Astrocyte (in vitro differentiated cells and primary cell): ENCODE measurements at regions not wholly inside any gene's neighbourhood (a gene's known extent, or its start where the extent isn't known, plus 50 kb on each side); places are given as distances from the start of the nearest gene placed in this dataset.

Source experiments
- DNase-seq: peaks from one replicate; pipeline ENCODE4 v3.0.0-alpha.2; 2010; ENCODE audit warnings: low read depth
- FAIRE-seq: peaks from 2 replicates; lab custom pipeline; 2011; peaks lifted over from hg19 to GRCh38; lab: Jason Lieb, UNC
- H2AFZ ChIP-seq: 2 replicates; pipeline ENCODE4 v1.6.0; 2012; ENCODE audit warnings: low read depth, low read length, inconsistent platforms
- H3K27ac ChIP-seq: 2 replicates; pipeline ENCODE4 v1.5.1; 2011; ENCODE audit warnings: low read depth, low read length, inconsistent platforms
- H3K27me3 ChIP-seq: 2 replicates; pipeline ENCODE4 v1.6.0; 2011; ENCODE audit warnings: low read length, inconsistent platforms; ENCODE audit not compliant: insufficient read depth
- H3K36me3 ChIP-seq: 2 replicates; pipeline ENCODE4 v1.5.1; 2011; ENCODE audit warnings: low read length, inconsistent platforms; ENCODE audit not compliant: insufficient read depth
- H3K4me1 ChIP-seq: 2 replicates; pipeline ENCODE4 v1.5.1; 2011; ENCODE audit warnings: low read length, inconsistent platforms; ENCODE audit not compliant: insufficient read depth
- H3K4me2 ChIP-seq: 2 replicates; pipeline ENCODE4 v1.6.0; 2012; ENCODE audit warnings: low read length, inconsistent platforms
- H3K4me3 ChIP-seq: 2 replicates; pipeline ENCODE4 v1.5.1; 2011; ENCODE audit warnings: low read depth, mild to moderate bottlenecking, low read length, inconsistent platforms; ENCODE audit not compliant: insufficient read depth
- H3K79me2 ChIP-seq: 2 replicates; pipeline ENCODE4 v1.6.0; 2012; ENCODE audit warnings: mild to moderate bottlenecking, low read length, inconsistent platforms; ENCODE audit not compliant: insufficient read depth
- H3K9ac ChIP-seq: 2 replicates; pipeline ENCODE4 v1.6.0; 2012; ENCODE audit warnings: mild to moderate bottlenecking, low read length, inconsistent platforms
- H3K9me3 ChIP-seq: 2 replicates; pipeline ENCODE4 v1.5.1; 2012; ENCODE audit warnings: low read depth, mild to moderate bottlenecking, low read length, inconsistent platforms; ENCODE audit not compliant: insufficient read depth
- H4K20me1 ChIP-seq: 2 replicates; pipeline ENCODE4 v1.6.0; 2012; ENCODE audit warnings: low read length, inconsistent platforms; ENCODE audit not compliant: insufficient read depth
- H3K27ac Mint-ChIP-seq: one replicate; pipeline ENCODE4 v1.8.0; 2021; ENCODE audit warnings: mild to moderate bottlenecking, mixed read lengths; ENCODE audit not compliant: unreplicated experiment
- H3K27me3 Mint-ChIP-seq: one replicate; pipeline ENCODE4 v1.8.0; 2021; ENCODE audit warnings: low read depth, mixed read lengths; ENCODE audit not compliant: unreplicated experiment
- H3K36me3 Mint-ChIP-seq: one replicate; pipeline ENCODE4 v1.8.0; 2021; ENCODE audit warnings: low read depth, mixed read lengths; ENCODE audit not compliant: unreplicated experiment
- H3K4me1 Mint-ChIP-seq: one replicate; pipeline ENCODE4 v1.8.0; 2021; ENCODE audit warnings: low read depth, mixed read lengths; ENCODE audit not compliant: unreplicated experiment
- H3K4me3 Mint-ChIP-seq: one replicate; pipeline ENCODE4 v1.8.0; 2021; ENCODE audit warnings: mild to moderate bottlenecking, moderate library complexity, mixed read lengths; ENCODE audit not compliant: unreplicated experiment
- H3K9me3 Mint-ChIP-seq: one replicate; pipeline ENCODE4 v1.8.0; 2021; ENCODE audit warnings: mild to moderate bottlenecking, mixed read lengths; ENCODE audit not compliant: unreplicated experiment
- CTCF ChIP-seq: IDR thresholded peaks from 2 replicates; pipeline ENCODE4 v1.5.1; 2011; ENCODE audit warnings: low read depth, mild to moderate bottlenecking, inconsistent platforms, low read length, moderate library complexity; ENCODE audit not compliant: insufficient read depth
- EZH2 ChIP-seq: IDR thresholded peaks from 2 replicates; pipeline ENCODE4 v1.6.1; 2012; ENCODE audit warnings: mild to moderate bottlenecking, low read length, inconsistent platforms; ENCODE audit not compliant: insufficient read depth

DNA sequence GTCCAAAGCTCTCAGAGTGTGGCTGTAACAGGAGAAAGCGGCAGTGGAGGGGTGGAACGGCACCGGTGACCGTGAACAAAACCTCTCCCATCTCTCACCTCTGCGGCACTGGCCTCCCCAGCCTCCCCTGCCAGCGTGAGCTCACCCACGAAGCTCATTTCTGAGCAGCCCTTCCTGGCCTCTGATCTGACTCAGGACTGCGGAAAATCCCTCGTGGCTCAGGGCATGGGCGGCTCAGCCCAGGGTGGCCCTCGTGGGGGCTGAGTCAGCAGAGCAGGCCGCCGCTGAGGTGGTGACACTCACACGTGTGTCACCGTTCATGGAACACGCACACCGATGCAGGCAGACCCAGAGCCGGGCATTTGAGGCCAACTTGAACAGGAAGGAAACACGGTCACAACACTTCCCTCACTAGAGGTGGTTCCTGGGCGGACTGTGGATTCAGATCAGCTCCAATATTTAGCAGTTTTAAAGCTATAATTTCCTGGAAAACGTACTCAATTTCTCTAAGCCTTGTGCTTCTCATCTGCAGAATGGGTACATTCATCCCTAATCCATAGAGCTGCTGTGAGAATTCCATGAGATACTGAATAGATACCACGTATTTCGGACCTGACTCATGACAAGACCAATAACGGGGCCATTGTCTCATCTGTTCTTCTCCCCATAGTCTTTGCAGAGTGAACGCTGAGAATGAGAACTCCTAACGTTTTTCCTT lies 115.0 kb upstream of the TMPRSS2 start:
- no peak overlapping the region for H3K27ac Mint-ChIP-seq
- peaks cover 33% of the 10 kb centered on the region for H3K27me3 Mint-ChIP-seq
- no peaks in the 10 kb centered on the region for H3K36me3 ChIP-seq
- peak overlapping the region; percentile 5 for H2AFZ ChIP-seq
- peaks cover 6% of the 10 kb centered on the region for H3K4me1 ChIP-seq
- H3K9me3 Mint-ChIP-seq = no peaks in the 10 kb centered on the region
- H3K4me1 Mint-ChIP-seq = no peaks in the 10 kb centered on the region
- no peak overlapping the region for H3K27ac ChIP-seq
- DNase-seq (peak; percentile 49), FAIRE-seq (no peak)
- no peak overlapping the region for H3K4me3 Mint-ChIP-seq
- H3K4me2 ChIP-seq = no peak overlapping the region
- no peaks in the 10 kb centered on the region for H3K9me3 ChIP-seq
- no peaks in the 10 kb centered on the region for H3K27me3 ChIP-seq
- no peaks in the 10 kb centered on the region for H4K20me1 ChIP-seq
- H3K36me3 Mint-ChIP-seq = no peaks in the 10 kb centered on the region
- TF ChIP-seq CTCF = no peak
- no peak for TF ChIP-seq EZH2
- no peak overlapping the region for H3K4me3 ChIP-seq
- peak overlapping the region; percentile 24 for H3K9ac ChIP-seq
- H3K79me2 ChIP-seq = no peaks in the 10 kb centered on the region

DNA sequence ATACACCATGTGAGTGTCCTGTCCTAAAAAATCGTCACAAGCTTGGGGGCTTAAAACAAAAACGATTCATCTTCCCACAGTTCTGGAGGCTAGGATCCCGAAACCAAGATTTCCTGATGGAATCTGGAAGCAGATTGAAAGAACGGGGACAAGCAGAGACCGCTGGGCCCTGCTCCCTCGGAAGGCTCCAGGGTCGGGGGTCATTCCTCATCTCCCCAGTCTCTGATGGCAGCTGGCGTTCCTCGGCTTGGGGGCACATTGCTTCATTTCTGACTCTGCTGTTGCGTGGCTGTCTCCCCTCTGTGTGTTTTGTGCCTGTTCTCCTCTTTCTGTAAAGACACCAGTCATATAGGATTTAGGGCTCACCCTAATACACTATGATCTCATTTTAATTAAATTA lies 114.2 kb upstream of the TMPRSS2 start:
- no peak for TF ChIP-seq EZH2
- TF ChIP-seq CTCF = no peak
- H3K27me3 Mint-ChIP-seq = peaks cover 33% of the 10 kb centered on the region

DNA sequence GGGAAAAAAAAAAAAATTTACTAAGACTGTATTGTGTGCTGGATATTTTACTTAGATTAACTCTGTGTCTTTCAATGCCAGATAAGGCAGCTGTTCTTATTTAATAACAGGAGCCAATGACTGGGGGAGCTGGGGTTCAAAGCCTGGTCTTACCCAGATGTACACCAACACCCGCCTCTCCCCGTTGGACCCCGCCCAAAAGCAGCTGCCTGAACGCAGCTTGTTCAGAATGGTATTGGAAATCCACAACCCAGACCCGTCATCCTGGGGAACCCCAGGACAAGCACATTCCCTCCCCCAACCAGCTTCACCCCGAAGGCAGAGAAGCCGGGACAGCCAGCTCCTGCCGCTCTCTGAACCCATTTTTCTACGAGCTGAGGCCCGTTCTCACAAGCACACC lies 113.6 kb upstream of the TMPRSS2 start:
- no peak overlapping the region for H3K4me3 Mint-ChIP-seq
- H3K4me1 Mint-ChIP-seq = peaks cover under 1% of the 10 kb centered on the region
- DNase-seq = no peak
- H3K79me2 ChIP-seq = no peaks in the 10 kb centered on the region
- peaks cover 28% of the 10 kb centered on the region for H3K27me3 Mint-ChIP-seq
- FAIRE-seq = no peak
- H3K36me3 Mint-ChIP-seq = no peaks in the 10 kb centered on the region
- TF ChIP-seq CTCF (no peak), EZH2 (no peak)
- H3K27ac Mint-ChIP-seq = no peak overlapping the region
- H3K27ac ChIP-seq = no peak overlapping the region
- no peak overlapping the region for H3K4me2 ChIP-seq
- peaks cover 13% of the 10 kb centered on the region for H3K4me1 ChIP-seq
- no peak overlapping the region for H3K4me3 ChIP-seq
- H3K9ac ChIP-seq = no peak overlapping the region
- H3K9me3 ChIP-seq = no peaks in the 10 kb centered on the region
- H2AFZ ChIP-seq = no peak overlapping the region
- H3K36me3 ChIP-seq = no peaks in the 10 kb centered on the region
- no peaks in the 10 kb centered on the region for H3K9me3 Mint-ChIP-seq
- H3K27me3 ChIP-seq = no peaks in the 10 kb centered on the region
- no peaks in the 10 kb centered on the region for H4K20me1 ChIP-seq

More for the DNA sequence above, 114.2 kb upstream of the TMPRSS2 start:
- no peaks in the 10 kb centered on the region for H3K36me3 Mint-ChIP-seq
- H3K27me3 ChIP-seq = no peaks in the 10 kb centered on the region
- H4K20me1 ChIP-seq = no peaks in the 10 kb centered on the region
- no peaks in the 10 kb centered on the region for H3K9me3 ChIP-seq
- H3K4me1 Mint-ChIP-seq = no peaks in the 10 kb centered on the region
- H3K4me3 Mint-ChIP-seq = peak overlapping the region; percentile 14
- no peak overlapping the region for H3K4me2 ChIP-seq
- no peaks in the 10 kb centered on the region for H3K79me2 ChIP-seq
- no peak overlapping the region for H2AFZ ChIP-seq
- H3K4me3 ChIP-seq = no peak overlapping the region
- no peaks in the 10 kb centered on the region for H3K36me3 ChIP-seq
- no peaks in the 10 kb centered on the region for H3K9me3 Mint-ChIP-seq
- DNase-seq (no peak), FAIRE-seq (no peak)
- peaks cover 6% of the 10 kb centered on the region for H3K4me1 ChIP-seq
- H3K27ac ChIP-seq = no peak overlapping the region
- no peak overlapping the region for H3K27ac Mint-ChIP-seq
- peak overlapping the region; percentile 24 for H3K9ac ChIP-seq
